AG08395 (cell line): ENCODE measurements at regions not wholly inside any gene's neighbourhood (a gene's known extent, or its start where the extent isn't known, plus 50 kb on each side); places are given as distances from the start of the nearest gene placed in this dataset.

Source experiments
- DNase-seq: peaks from one replicate; pipeline ENCODE4 v3.0.0; 2012; ENCODE audit warnings: mixed read lengths, low spot score

DNA sequence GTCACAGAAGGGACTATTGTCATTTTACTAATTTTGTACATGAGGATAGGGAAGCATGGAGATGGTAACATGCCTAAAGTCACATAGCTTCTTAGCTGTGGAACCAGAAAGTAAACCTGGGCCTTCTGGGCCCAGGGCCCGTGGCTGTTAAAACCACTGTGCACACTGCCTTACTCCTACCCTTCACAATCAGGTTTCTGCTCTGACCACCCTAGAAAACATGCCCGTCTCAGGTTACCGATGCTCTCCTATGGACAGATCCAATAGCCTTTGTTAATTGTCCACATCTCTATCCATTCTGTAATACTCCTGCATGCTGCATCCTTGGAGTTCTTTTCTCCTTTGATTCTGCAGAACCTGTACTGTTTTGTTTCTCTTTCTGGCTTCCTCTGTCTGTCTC lies 79.0 kb upstream of the TACR1 start:
- no peak for DNase-seq

DNA sequence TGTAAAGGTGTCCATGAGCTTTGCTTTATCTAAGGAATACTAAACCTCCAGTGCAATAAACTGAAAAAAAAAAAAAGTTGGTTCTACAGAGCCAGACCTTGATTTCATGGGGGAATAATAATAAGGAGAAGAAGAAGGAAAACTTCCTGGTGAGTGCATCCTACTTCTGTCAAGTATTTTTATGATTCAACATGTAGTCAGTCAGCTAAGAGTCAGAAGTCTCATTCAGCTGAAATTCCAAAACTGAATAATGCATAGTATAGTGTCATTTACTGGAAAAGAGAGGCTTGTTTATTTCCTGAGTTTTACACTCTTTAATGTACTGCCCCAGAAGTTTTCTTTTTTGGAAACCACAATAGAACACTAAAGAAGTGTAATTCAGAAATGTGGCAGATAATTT lies 77.8 kb upstream of the TACR1 start:
- peak; percentile 59 for DNase-seq

DNA sequence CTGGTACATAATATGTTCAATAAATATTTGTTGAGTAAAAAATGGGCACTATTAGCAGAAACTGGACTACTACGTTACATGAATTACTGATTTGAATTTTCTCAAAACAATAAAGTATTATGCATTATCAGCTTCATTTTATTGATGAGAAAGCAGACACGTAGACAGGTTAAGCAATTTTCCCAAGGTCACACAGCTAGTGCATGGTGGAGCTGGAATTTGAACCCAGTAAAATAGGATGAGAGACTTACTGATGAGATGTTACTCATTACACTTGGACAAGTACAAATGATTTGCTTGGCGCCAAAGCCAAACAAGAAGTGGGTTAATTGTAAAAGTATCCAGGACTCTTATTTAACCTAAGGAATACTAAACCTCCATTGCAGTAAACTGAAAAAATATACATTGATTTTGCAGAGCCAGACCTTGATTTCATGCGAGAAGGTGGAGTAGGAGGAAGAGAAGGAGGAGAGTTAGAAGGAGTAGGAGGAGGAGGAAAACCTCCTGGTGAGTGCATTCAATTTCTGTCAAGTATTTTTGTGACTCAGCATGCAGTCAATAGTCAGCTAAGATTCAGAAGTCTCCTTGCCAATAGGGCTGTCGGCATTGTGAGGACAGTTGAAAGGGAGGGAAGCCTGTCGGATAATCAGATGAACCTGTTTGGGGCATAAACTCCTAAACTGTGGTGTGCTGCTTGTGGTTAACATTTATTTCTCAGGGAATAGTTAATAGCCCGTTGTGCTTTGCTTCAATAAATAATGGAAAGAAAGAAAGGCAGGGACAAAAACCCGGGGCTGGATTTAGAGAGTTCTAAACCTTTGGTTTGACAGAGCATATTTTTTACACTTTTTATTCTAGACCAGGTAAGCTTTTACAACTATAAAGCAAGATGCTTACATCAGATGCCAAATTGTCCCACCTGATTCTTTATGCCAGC lies 77.0 kb upstream of the TACR1 start:
- peak; percentile 75 for DNase-seq

DNA sequence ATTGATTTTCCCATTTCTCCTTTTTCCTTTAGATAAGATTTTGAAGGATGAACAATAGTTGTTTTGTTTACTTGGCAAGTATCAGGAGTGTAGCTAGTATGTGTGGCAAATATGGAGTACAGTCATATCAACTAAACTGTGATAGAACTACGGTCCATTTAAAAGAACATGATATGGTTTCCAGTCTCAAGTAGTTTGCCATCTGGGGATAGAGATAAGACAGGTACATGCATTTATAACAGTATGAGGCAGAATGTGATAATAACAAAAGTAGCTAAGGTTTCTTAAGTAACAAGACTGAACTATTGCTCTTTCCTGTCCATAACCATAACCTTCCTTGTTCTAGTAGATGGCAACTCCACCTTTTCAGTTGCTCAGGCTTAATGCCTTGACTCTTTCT lies 75.6 kb upstream of the TACR1 start:
- no peak for DNase-seq

DNA sequence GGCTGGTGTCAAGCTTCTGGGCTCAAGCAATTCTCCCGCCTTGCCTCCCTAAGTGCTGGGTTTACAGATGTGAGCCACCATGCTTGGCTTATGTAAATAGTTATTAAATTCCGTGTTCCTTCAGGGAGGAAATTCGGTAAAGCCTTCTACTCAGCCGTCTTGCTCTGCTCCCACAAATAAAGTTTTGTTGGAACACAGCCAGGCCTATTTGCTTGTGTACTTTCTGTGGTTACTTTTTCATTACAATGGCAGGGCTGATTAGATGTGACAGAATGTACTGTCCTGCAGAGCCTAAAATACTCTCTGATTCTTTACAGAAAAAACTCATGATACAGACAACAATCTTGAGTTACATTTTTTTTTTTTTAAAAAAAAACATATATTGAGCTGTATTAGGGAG lies 68.8 kb upstream of the TACR1 start:
- no peak for DNase-seq

DNA sequence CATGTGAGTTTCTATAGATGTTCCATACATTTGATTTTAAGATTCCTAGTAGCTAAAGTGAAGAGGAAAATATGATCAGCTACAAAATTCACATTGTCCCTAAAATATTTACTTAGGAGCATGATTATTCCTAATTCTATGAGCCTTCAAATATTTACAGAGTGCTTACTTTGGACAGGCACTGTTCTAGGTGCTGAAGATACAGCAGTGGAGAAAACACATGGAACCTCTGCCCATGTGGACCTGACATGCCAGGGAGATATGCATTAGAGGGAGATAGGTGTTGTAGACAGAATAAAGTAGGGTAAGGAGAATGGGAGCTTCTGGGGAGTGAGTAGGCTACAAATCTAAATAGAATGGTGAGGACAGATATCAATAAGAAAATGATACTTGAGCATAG lies 62.6 kb upstream of the TACR1 start:
- DNase-seq = no peak

DNA sequence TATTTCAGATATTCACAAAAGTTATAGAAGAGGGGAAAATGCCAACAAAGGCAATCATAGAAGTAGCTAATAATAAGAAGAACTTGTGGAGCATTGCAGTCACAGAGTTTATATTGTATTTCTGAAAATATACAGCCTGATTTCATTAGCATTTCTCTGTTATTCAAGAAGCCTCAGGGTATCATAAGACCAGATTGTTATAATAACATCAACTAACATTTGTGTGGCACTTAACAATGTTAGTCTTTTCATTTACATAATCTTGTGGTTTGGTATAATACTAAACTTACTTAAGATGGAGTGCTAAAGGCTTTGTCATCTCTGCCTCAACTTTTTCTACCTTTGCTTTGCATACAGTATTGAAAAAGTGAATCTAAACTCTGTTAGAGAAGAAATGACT lies 61.6 kb upstream of the TACR1 start:
- no peak for DNase-seq

DNA sequence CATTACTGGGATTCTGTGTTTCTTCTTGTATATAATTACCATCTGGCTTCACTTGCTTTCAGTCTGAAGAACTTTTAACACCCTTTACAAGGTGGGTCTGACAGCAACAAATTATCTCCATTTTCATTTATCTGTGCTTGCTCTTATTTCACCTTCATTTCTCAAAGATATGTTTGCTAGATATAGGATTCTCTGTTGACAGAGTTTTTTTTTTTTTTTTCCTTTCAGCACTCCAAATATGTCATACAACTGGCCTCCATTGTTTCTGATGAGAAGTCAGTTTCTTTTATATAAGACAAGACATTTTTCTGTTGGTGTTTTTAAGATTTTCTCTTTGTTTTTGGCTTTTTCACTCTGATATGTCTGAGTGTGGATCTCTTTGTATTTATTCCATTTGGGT lies 59.3 kb upstream of the TACR1 start:
- DNase-seq = no peak

DNA sequence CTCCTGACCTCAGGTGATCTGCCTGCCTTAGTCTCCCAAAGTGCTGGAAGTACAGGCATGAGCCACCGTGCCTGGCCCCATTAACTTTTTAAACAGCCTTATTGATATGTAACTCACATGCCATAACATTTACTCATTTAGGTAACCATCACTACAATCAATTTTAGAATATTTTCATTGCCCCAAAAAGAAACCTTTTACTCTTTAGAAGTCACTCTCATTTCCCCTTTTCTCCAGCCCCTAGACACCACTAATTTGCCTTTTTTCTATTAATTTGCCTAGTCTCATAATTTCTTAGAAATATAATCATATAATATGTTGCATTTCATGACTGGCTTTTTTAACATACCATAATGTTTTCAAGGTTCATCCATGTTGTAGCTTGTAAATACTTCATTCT lies 57.2 kb upstream of the TACR1 start:
- DNase-seq = no peak

DNA sequence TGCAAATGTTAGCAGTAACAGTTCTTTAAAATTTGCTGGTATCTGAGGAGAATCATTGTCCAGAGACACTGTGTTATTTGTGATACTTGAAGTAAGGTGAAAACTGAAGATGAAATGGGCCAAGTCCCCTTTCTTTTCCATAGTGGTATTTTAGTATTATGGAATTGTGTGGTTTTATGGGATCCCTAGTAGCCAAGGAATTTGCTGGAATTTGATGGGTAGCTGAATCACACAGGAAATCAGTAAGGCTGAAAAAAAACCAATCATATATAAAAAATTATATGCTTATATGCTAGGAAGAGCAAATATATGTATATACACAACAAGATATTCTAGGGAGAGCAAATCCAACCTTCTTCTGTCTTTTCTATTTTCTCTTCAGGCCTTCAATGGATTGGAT lies 54.2 kb upstream of the TACR1 start:
- DNase-seq = no peak

DNA sequence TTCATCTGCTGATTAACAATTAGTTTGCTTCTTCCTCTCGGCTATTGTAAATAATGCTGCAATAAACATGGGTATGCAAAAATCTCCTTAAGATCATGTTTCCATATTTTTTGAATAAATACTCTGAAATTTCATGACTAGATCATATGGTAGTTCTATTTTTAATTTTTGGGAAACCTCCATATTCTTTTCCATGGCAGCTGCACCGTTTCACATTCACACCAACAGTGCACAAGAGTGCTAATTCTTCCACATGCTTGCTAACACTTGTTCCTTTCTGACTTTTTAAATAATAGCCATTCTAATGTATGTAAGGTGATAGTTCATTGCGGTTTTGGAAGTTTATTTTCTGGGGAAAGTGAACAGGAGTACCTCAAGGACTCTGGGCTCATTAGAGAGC lies 52.6 kb upstream of the TACR1 start:
- no peak for DNase-seq
